Transverse colon (tissue), 3 donors: ENCODE measurements at regions not wholly inside any gene's neighbourhood (a gene's known extent, or its start where the extent isn't known, plus 50 kb on each side); places are given as distances from the start of the nearest gene placed in this dataset.

Experiments
- POLR2A ChIP-seq: fragments of 450-650 bp; IDR thresholded peaks from one replicate; pipeline ENCODE4 v1.6.1; 2016; ENCODE audit warnings: antibody characterized with exemption, mild to moderate bottlenecking, moderate library complexity
- POLR2AphosphoS5 ChIP-seq, 3 donors: sonication (generic); formaldehyde crosslinking; IDR thresholded peaks; one replicate each; pipeline ENCODE4 v1.6.1; 2016; ENCODE audit warnings: antibody characterized with exemption in 3 of 3

- no peak for TF ChIP-seq POLR2A
- TF ChIP-seq POLR2AphosphoS5 (IDR thresholded peaks at IDR 0.05): no peak
These were observed 807.9 kb upstream of the SPRY2 start for GRCh38 chr13:81148822-81149221.
